ENCODE measurements at regions not wholly inside any gene's neighbourhood (a gene's known extent, or its start where the extent isn't known, plus 50 kb on each side); places are given as distances from the start of the nearest gene placed in this dataset.

DNA sequence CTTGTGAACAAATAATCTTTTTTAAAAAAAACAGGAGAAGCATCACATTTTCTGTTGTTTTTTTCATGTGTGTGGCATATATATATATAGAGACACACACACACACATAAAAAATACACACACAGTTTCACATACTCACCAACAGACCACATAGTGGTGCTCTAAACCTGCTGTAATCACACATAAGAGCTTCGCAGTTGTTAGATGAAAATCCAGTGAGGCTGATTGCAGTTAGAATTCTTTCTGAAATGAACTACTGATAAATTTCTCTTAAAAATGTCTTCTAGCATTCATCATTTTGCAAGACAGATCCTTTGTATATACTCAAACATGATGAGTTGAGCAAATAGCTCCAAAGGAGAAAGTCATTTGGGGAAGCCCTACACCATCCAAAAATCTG lies 434.3 kb upstream of the STXBP6 start:
- H4K20me1 ChIP-seq (replicated peaks; ENCODE audit: control insufficient read depth, insufficient read depth, low read length), result no peaks in the 10 kb centered on the region
- H3K27me3 ChIP-seq (ENCODE audit: control insufficient read depth in 2 of 2, insufficient read depth in 2 of 2, low read length in 2 of 2), result no peaks in the 10 kb centered on the region
- no peak for ATAC-seq
- WGBS (ENCODE audit: insufficient coverage, low coverage, missing lambda C conversion rate), result 0% methylated on average over 1 of the region's 1 CpG
- no peaks in the 10 kb centered on the region for H3K9me1 ChIP-seq (ENCODE audit: control insufficient read depth, insufficient read depth, low read length)
- no peak overlapping the region for H3K9ac ChIP-seq (ENCODE audit: insufficient read depth in 1 of 2, low read depth in 2 of 2, low read length in 2 of 2)
- in situ Hi-C loops (cut with MboI) (no loop called here), intact Hi-C loops (cut with micrococcal nuclease) (no loop called here)
- H3K79me2 ChIP-seq (ENCODE audit: control insufficient read depth, insufficient read depth, low read length), result no peaks in the 10 kb centered on the region
- DNase-seq (ENCODE audit: extremely low read depth in 1 of 4, low spot score in 3 of 4), result no peak
- H2AFZ ChIP-seq (ENCODE audit: low read depth, low read length), result no peak overlapping the region
- CTCF ChIA-PET (ENCODE audit: low intra/inter-chr PET ratio), result no interaction called here
- H3K4me1 ChIP-seq (replicated peaks in 1 of 2; ENCODE audit: control insufficient read depth in 2 of 2, insufficient read depth in 2 of 2, low read length in 2 of 2), result no peaks in the 10 kb centered on the region
- no peak for FAIRE-seq
- no peak overlapping the region for H3K27ac ChIP-seq (ENCODE audit: extremely low read depth, low read depth, low read length)
- H3K4me2 ChIP-seq (ENCODE audit: insufficient read depth, low read length), result no peak overlapping the region
- H3K4me3 ChIP-seq, result no peak overlapping the region
- POLR2A ChIA-PET, result interaction anchor here (0.7 kb wide), 1 partner anchor 151 kb away, joined by 3 read pairs; no protein-coding TSS in a partner anchor
- H3K9me3 ChIP-seq (replicated peaks; ENCODE audit: control insufficient read depth, insufficient read depth, low read depth, low read length), result no peaks in the 10 kb centered on the region
- no peak for TF ChIP-seq ZNF143 (CRISPR knock-in tag; IDR thresholded peaks at IDR 0.05)
- TF ChIP-seq NR3C1 (CRISPR knock-in tag; IDR thresholded peaks at IDR 0.05), result no peak
- no peak for TF ChIP-seq TBL1XR1 (IDR thresholded peaks at IDR 0.05; ENCODE audit: low read length in 2 of 2)
- no peak for TF ChIP-seq ZNF134 (CRISPR knock-in tag; conservative IDR thresholded peaks at IDR 0.05)
- no peak for TF ChIP-seq EHMT2 (IDR thresholded peaks at IDR 0.05)
- no peak for TF ChIP-seq NR2C2 (CRISPR knock-in tag; IDR thresholded peaks at IDR 0.05)
- TF ChIP-seq NR2C2 (tag; IDR thresholded peaks at IDR 0.05), result no peak
- TF ChIP-seq CHD4 (IDR thresholded peaks at IDR 0.05; ENCODE audit: insufficient read depth, insufficient replicate concordance, low read depth, low read length, poor library complexity, severe bottlenecking), result no peak
- no peak for TF ChIP-seq ZBTB5 (IDR thresholded peaks at IDR 0.05)
- TF ChIP-seq TEAD4 (IDR thresholded peaks at IDR 0.05; ENCODE audit: low read length), result no peak
- TF ChIP-seq TEAD4 (CRISPR knock-in tag; IDR thresholded peaks at IDR 0.05; ENCODE audit: borderline replicate concordance), result no peak
- no peak for TF ChIP-seq HDAC3 (IDR thresholded peaks at IDR 0.05; ENCODE audit: borderline replicate concordance, partially characterized antibody)
- no peak for TF ChIP-seq HOXB6 (CRISPR knock-in tag; IDR thresholded peaks at IDR 0.05; ENCODE audit: borderline replicate concordance)
- no peak for TF ChIP-seq SMAD2 (IDR thresholded peaks at IDR 0.05; ENCODE audit: low read depth, low read length)
- TF ChIP-seq GATAD2A (IDR thresholded peaks at IDR 0.05), result no peak
- no peak for TF ChIP-seq SAP30 (IDR thresholded peaks at IDR 0.05; ENCODE audit: borderline replicate concordance, insufficient read depth, low read depth, low read length, poor library complexity, severe bottlenecking)
- TF ChIP-seq, protein P1, sequence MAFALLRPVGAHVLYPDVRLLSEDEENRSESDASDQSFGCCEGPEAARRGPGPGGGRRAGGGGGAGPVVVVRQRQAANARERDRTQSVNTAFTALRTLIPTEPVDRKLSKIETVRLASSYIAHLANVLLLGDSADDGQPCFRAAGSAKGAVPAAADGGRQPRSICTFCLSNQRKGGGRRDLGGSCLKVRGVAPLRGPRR (CRISPR knock-in tag; IDR thresholded peaks at IDR 0.05), result no peak
- TF ChIP-seq ZFX (CRISPR knock-in tag; IDR thresholded peaks at IDR 0.05), result no peak
- no peaks in the 10 kb centered on the region for H3K36me3 ChIP-seq (ENCODE audit: control insufficient read depth, insufficient read depth, low read length)
- no TSS peak for BruUV-seq (replicated peaks)

Data from K562 (cell line).